Neural progenitor cell (in vitro differentiated cells): ENCODE measurements at regions not wholly inside any gene's neighbourhood (a gene's known extent, or its start where the extent isn't known, plus 50 kb on each side); places are given as distances from the start of the nearest gene placed in this dataset.

Source experiments
- EZH2 ChIP-seq: fragments of 200-600 bp; sonication (generic); IDR thresholded peaks from 2 replicates; pipeline ENCODE4 v1.6.1; 2017; ENCODE audit warnings: antibody characterized with exemption, mild to moderate bottlenecking, moderate library complexity
- EZH2phosphoT487 ChIP-seq: fragments of 200-600 bp; sonication (generic); IDR thresholded peaks from 2 replicates; pipeline ENCODE4 v1.6.1; 2017; ENCODE audit warnings: antibody characterized with exemption
- TF ChIP-seq, protein P1 (sequence below): fragments of 200-600 bp; sonication (generic); IDR thresholded peaks from 2 replicates; pipeline ENCODE4 v1.5.1; 2017; ENCODE audit warnings: antibody characterized with exemption, mild to moderate bottlenecking

GRCh38 chr9:126081746-126082145, 244.9 kb upstream of the MVB12B start:
- TF ChIP-seq, protein P1, sequence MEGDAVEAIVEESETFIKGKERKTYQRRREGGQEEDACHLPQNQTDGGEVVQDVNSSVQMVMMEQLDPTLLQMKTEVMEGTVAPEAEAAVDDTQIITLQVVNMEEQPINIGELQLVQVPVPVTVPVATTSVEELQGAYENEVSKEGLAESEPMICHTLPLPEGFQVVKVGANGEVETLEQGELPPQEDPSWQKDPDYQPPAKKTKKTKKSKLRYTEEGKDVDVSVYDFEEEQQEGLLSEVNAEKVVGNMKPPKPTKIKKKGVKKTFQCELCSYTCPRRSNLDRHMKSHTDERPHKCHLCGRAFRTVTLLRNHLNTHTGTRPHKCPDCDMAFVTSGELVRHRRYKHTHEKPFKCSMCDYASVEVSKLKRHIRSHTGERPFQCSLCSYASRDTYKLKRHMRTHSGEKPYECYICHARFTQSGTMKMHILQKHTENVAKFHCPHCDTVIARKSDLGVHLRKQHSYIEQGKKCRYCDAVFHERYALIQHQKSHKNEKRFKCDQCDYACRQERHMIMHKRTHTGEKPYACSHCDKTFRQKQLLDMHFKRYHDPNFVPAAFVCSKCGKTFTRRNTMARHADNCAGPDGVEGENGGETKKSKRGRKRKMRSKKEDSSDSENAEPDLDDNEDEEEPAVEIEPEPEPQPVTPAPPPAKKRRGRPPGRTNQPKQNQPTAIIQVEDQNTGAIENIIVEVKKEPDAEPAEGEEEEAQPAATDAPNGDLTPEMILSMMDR: no peak
- TF ChIP-seq EZH2phosphoT487 (no peak), EZH2 (no peak)
